Hypothalamus (tissue), 51 donors: ENCODE measurements at regions not wholly inside any gene's neighbourhood (a gene's known extent, or its start where the extent isn't known, plus 50 kb on each side); places are given as distances from the start of the nearest gene placed in this dataset.
"Not testable (repeated sequence)": the region's sequence is repeated elsewhere in the genome, so short reads cannot be mapped to it uniquely, and the experiment has no call there.

Experiments used
- DNase-seq, 51 donors: peaks; one replicate each; lab custom pipeline; 2025; lab: John Stamatoyannopoulos, UW

DNA sequence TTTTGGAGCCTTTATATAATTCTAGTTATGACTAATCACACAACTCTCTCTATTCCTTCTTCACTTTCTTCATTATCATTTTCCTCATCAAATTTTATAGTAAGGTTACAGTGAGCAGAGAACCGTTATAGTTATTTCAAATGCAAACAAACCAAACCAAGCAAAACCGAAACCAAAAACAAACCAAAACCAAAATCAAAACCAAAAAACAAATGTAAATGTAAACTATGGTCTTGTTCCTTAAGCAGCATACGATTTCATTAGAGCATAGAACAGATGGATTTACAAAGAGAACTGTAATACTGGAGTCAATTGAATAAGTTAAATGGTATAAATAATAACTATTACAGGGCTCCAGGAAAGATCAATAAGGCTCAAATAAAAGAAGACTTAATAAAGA is 447.1 kb downstream of the LRRC70 start:
- DNase-seq, result no peak

DNA sequence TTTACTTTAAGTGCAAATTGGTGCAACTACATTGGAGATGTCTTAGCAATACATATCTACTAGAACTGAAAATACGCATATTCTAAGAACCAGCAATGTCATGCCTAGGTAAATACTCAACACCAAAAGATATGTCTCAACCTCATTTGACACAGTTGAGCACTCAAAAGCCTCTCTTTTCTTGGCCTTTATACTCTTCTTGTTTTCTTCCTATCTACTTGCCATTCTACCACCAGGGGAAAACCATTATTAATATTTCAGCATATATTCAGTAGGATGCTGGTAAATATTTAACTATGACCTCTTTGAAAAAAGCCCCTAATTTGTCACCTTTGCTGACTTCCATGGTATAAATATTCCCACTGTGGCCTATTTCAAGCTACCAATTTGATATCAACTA is 443.8 kb downstream of the LRRC70 start:
- DNase-seq, result no peak

DNA sequence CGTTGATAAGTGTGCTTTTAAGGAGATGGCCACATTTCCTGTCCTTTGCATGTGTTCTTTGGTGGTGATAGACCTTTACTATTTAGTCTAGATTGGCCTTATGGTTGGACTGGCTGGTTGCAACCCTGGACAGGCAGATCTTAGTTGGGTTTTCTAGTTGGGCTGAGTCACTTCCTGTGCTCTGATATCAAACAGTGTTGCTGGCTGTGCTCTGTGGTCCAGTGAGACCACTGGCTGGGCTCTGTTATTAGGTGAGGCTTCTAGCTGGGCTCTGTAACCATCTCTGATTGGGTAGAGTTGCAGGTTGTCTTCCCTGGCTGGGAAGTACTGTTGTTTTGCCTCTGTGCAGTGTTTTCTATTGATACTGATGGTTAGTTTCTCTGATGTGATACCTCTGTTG is 432.5 kb downstream of the LRRC70 start:
- DNase-seq, result no peak

DNA sequence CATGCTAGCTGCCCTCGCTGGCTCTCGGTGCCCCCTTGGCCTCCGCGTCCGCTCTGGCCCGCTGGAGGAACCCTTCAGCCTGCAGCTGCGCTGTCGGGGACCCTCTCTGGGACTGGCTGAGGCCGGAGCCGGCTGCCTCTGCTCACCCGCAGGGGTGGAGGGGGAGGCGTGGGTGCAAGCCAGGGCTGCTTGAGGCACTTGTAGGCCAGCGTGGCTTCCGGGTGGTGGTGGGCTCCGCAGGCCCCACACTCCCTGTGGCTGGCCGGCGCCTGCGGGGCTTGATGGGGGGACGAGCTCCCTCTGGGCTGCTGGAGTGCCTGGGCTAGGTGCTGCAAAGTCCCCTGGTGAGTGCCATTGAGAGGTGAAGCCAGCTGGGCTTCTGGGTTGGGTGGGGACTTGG is 429.6 kb downstream of the LRRC70 start:
- DNase-seq, result no peak

DNA sequence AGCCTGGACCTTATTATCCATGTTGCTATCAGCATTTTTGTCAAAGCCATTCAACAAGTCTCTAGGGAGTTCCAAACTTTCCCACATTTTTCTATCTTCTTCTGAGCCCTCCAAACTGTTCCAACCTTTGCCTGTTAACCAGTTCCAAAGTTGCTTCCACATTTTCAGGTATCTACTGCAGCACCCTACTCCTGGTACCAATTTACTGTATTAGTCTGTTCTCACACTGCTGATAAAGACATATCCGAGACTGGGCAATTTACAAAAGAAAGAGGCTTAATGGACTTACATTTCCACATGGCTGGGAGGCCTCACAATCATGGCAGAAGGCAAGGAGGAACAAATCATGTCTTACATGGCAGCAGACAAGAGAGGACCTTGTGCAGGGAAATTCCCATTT is 416.2 kb downstream of the LRRC70 start:
- not testable (repeated sequence) for DNase-seq

DNA sequence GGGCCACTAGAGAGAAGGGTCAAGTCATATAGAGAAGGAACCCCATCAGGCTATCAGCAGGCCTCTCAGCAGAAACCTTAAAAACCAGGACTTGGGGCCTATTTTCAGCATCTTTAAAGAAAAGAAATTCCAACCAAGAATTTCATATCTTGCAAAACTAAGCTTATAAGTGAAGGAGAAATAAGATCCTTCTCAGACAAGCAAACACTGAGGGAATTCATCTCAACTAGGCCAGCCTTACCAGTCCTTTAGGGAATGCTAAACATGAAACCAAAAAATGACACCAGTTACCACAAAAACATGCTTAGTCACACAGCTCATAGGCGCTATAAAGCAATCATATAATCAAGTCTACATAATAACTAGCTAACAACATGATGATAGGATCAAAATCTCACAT is 407.1 kb downstream of the LRRC70 start:
- no peak for DNase-seq

DNA sequence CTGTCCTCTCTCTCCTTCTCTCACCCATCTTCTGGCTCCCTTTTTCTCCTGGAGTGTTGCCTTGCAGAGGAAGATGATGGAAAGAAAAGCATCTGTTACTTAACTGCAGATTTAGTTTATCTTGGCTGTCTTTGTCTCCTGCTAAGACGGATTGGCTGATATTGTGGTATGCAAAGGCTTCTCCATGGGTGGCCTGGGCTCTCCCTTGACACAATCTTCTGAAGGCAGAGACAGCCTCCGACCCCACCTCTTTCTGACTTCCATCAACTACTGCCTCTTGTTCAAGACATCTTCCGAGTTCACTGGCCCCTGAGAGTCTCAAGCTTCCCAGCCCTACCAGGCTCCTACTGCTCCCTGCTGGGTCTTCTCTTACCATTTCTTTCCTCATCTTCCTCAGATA is 403.7 kb downstream of the LRRC70 start:
- no peak for DNase-seq

DNA sequence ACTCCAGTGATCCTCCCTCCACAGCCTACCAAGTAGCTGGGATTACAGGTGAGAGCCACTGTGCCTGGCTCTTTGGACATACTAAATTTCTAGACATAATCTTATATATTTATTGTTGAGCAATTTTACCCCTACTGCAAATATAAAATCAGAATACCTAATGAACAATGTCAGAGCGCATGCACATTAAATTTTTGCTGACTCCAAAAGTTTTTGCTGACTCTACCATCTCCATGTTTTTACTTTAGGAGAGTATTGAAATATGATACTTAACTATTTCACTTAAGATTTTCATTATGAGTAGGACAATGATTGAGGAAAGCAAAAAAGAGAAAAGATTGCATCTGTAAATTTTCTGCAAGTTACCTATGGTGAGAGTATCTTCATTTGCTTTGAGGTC is 402.3 kb downstream of the LRRC70 start:
- DNase-seq, result no peak

DNA sequence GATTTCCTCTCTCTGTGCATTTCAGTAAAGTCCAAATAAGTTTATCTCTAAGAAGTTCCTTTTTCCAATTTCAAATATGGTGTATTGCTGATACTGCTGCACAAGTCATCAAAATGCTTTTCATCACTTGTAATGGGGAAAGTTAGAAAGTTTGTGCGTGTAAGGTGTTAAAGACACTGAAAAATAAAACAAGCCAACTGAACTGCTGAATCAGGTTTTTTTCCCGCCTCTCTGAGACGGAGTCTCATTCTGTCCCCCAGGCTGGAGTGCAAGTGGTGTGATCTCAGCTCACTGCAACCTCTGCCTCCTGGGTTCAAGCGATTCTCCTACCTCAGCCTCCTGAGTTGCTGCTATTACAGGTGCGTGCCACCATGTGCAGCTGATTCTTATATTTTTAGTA is 400.9 kb downstream of the LRRC70 start:
- DNase-seq, result no peak

DNA sequence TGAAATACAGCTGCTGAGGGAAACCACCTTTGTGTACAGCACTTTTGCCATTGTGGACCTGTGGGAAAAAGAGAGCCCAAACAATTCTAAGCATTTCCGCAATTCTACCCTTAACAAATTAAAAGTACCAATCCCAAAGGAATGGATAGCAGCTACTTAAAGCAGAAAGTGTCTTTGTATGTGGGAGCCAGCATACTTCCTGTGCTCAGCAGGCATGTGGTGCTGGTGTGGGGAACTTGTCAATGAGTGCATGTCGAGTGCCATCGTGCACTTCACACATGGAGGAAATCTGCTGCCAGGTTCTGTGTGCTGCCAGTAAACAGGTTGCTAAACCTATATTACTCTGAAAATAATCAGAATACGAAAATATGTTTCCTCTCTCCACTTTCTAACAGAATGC is 399.0 kb downstream of the LRRC70 start:
- DNase-seq, result no peak

DNA sequence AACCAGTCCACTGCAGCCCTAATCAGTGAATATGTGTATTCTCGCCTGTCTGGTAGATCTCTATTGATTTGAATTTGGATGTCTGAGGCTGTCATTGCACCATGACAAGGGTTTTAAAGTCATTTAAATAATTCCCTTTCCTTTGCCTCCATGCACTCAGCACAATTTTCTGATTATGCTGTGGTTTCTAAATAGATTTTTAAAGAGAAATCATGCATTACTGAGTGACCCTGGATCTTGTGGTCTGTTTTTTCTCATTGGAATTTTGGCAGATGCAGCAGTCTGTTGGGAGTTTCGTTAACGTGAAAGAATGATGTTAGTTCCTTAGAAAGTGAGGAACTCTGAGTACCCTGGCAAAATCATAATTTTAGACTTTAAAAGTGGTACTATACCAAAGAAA is 396.0 kb downstream of the LRRC70 start:
- DNase-seq, result no peak

DNA sequence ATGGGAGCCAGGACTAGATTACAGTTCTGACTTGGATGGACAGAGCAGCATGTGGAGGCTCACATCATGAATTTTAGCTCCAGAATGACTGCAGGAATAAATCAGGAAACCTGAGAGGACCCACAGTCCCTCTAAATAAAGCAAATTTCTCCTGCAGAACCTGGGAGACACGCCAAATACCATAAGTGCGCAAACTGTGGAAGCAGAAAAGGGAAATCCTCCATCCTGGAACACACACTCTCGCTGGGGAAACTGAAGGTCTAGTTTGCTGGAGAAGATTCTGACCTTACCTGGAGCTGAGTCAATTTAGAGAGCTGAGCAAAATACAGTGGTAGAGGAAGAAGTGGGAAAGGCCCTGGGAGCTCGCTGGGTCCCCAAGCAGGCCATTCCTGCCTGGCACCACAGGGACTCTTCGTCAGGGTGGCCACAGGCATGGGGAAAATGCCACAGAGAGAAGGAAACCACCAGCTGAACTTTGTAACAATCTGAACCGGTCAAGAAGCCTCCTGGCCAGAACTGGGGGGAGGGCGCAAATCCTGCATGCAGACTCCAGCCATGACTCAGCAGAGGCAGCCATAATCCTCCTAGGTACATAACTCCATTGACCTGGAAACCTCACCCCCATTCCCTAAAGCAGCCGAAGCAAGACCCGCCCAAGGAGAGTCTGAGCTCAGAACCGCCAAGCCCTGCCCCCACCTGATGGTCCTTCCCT is 390.9 kb downstream of the LRRC70 start:
- no peak for DNase-seq

DNA sequence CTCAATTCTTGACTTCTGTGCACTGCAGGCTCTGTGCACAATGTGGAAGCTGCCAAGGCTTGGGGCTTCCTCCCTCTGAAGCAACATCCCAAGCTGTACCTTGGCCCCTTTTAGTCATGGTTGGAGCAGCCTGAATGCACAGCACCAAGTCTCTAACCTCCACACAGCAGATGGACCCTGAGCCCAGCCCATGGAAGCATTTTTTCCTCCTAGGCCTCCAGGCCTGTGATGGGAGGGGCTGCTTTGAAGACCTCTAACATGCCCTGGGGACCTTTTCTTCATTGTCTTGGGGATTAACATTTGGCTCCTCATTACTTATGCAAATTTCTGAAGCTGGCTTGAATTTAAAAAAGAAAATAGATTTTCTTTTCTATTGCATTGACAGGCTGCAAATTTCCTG is 385.8 kb downstream of the LRRC70 start:
- DNase-seq, result no peak

DNA sequence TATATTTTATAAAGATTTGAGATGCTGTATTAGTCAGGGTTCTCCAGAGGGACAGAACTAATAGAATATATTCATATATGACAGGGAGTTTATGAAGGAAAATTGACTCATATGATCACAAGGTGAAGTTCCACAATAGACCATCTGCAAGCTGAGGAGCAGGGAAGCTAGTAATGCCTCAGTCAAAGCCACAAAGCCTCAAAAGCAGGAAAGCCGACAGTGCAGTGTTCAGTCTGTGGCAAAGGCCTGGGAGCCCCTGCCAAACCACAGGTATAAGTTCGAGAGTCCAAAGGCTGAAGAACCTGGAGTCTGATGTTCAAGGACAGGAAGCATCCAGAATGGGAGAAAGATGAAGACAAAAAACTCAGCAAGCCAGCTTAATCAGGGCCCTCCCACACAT is 382.2 kb downstream of the LRRC70 start:
- no peak for DNase-seq

DNA sequence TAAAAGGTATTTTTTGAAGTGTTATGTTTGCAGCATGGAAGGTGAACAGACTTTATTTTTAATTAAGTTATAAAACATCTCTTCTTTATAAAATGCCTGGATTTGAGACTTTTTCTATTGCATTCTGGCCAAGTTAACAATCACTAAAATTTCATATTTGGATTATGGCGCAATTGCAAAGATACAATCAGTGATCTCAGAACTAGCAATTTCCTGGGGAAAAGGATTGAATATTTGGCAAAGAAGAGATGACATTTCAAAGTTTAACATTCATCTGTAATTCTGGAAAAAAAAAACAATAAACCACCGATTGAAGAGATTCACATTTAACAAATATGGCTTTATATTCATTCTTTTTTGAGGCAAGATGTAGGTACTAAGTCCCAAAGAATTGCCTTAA is 378.0 kb downstream of the LRRC70 start:
- no peak for DNase-seq

DNA sequence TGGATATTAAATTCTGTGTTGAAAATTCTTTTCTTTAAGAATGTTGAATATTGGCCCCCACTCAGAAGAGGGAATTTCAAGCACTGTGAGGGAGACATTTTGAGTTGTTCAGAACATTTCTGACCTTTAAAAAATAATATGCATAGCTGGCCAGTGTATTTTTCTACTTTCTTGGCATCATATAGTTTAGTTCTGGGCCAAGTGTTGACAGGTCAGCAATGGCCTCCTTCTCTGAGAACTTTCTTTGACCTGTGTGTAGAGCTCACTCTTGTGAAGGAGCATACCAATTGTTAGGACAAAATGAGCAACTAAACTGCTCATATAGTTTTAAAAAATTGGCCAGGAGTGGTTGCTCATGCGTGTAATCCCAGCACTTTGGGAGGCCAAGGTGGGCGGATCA is 376.0 kb downstream of the LRRC70 start:
- no peak for DNase-seq

DNA sequence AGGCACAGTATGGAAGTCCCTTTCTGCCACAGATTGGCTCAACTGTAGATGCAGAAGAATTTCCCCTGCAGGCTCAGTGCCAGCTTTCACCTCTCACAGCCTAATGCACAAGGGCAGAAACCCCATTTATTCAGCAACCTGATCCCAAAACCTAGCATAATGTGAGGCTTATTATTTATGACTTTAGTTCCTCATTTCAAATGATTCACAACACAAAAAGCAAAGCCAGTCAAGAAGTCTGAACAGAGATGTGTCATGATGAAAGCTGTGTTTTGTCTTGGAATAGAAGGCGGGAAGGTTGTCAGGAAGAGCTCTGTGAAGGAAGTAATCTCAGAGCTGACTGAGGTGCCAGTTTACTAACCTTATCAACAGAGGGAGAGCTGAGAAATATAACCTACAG is 369.7 kb downstream of the LRRC70 start:
- DNase-seq, result no peak

DNA sequence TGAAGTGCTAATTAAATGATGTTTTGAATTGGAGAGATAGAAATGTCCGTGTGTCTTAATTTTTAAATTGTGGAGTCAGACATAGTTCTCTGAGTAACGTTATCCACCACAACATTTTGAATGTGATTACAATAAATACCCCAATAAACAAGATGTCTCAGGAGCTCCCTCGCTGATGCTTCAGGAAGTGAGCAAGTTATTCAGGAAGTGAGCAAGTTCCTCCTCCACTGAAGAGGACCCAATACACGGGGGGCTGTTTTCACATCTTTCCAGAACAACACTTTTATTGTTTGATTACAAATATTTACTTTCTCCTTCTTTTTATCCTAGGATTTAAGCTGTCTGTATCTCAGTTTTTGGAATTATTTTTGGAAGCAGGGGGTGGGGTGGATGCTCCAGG is 363.8 kb downstream of the LRRC70 start:
- no peak for DNase-seq

DNA sequence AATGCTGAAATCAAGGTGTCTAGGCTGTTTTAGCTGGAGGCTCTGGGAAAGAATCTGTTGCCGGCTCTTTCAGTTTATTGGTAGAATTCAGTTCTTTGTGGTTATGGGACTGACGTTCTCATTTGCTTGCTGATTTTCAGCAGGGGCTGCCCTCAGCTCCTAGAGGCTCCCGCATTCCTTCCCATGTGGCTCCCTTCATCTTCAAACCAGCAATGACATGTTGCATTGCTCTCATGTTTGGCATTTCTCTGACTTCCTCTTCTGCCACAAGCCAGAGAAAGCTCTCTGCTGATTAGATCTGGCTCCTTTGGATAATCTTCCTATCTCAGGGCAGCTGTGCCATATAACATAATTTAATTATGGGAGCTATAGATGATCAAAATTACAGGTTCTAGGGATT is 360.3 kb downstream of the LRRC70 start:
- no peak for DNase-seq

DNA sequence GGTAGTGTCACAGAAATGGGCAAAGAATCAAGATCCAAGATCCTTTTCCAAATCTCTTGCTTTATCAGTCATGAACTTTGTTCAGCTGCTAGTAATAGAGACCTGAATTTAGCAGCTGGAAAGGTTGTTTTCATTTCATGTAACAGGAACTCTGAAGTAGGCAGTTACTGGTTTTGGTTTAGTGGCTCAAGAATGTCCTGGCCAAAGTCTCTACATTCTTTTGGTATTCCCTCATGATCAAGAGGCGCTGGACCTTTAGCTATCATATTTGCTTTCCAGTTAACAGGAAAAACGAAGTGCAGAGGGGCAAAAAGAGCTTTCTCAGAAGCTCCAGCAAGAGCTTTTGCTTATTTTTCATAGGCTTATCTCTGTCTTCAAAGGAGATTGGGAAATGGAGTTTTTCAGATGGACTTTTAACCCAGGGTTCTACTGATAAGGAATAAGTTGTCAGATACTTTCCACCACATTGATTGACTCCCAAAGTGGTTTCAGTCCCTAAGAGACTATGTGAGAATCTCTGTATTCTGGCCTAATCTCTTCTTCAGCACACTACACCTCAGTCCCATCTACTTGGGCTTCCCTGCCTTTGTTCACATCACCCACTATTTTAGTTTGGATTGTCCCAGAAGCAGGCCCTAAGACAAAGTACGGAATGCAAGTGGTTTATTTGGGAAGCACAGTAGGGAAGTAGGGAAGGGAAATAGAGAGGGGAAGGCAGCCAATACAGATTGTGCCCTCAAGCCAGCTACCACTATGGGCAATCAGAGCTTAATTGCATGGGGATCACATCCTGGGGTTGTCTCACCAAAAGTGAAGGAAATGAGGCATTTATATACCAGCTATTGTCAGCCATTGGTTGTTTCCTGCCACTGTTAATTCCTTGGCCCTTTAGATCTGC is 359.3 kb downstream of the LRRC70 start:
- DNase-seq, result no peak

DNA sequence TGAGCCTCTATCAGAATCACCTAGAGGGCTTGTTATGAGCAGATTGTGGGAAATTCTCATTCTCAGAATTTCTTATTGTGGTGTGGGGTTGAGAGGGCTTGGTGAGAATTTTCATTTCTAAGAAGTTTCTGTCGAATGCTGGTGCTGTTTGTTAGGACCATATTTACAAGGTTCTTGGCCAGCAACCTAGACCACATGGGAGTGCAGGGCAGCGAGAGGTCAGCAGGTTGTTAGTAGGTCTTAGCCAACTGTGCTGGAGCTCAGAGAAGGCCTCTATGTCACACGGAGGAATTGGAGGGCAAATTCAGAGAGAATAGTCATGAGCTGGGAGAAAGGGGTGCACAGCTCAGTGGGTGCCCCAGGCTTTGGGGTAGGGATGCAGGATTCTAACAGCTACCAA is 357.0 kb downstream of the LRRC70 start:
- no peak for DNase-seq

DNA sequence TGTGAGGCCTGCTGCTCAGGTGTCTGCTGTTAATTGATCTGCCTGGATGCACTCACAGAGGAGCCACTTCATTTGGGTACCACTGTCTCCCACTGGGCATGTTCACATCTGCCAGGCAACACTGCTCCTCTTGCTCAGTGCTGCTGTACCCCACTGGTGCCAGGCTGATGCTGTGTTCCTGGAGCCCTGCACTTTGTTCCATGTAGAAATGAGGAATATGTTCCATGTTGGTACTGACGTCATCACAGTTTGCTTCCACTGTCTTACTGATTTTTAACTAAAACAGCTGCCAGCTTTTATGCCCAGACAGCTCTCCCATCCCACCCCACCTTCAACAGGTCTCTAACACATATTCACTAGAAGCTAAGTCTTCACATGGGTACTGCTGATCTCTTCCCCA is 355.7 kb downstream of the LRRC70 start:
- DNase-seq, result no peak
